ENCODE measurements at regions not wholly inside any gene's neighbourhood (a gene's known extent, or its start where the extent isn't known, plus 50 kb on each side); places are given as distances from the start of the nearest gene placed in this dataset.

GRCh38 chr1:193937308-193937707 lies 750.9 kb upstream of the B3GALT2 start:
- no peak overlapping the region for H2AFZ ChIP-seq (ENCODE audit: low read depth, low read length, poor library complexity, severe bottlenecking)
- DNase-seq (ENCODE audit: low read depth, low spot score) (no peak), ATAC-seq (no peak)
- H3K9me2 ChIP-seq (ENCODE audit: insufficient read depth) = no peaks in the 10 kb centered on the region
- ChIA-PET POLR2A (no interaction called here), RAD21 (ENCODE audit: low non-redundant PET in 1 of 2, low total read pairs in 2 of 2, uncharacterized antibody in 2 of 2, unreplicated experiment in 2 of 2) (no interaction called here), CTCF (no interaction called here)
- BruUV-seq (replicated peaks) = no TSS peak
- H3K36me3 ChIP-seq (ENCODE audit: control insufficient read depth in 1 of 2, insufficient read depth in 2 of 2, low read length in 2 of 2) = no peaks in the 10 kb centered on the region
- TF ChIP-seq FOSL1 (IDR thresholded peaks at IDR 0.05; ENCODE audit: low read depth) (no peak), SP1 (IDR thresholded peaks at IDR 0.05; ENCODE audit: low read depth) (no peak), EZH2 (IDR thresholded peaks at IDR 0.05) (no peak)
- intact Hi-C loops (cut with micrococcal nuclease) = no loop called here
- no peaks in the 10 kb centered on the region for H3K4me1 ChIP-seq (ENCODE audit: control insufficient read depth in 1 of 2, insufficient read depth in 2 of 2, low read length in 2 of 2)
- H4K20me1 ChIP-seq (ENCODE audit: insufficient read depth) = no peaks in the 10 kb centered on the region
- H3K27me3 ChIP-seq (ENCODE audit: insufficient read depth, low read length) = no peaks in the 10 kb centered on the region
- H3K9ac ChIP-seq (ENCODE audit: low read length) = no peak overlapping the region
- no peak overlapping the region for H3K4me3 ChIP-seq (replicated peaks in 1 of 2; ENCODE audit: low read depth in 1 of 2, low read length in 2 of 2)
- no peak overlapping the region for H3K4me2 ChIP-seq (ENCODE audit: low read length)
- H3K79me2 ChIP-seq (ENCODE audit: insufficient read depth, low read length) = no peaks in the 10 kb centered on the region
- H3K27ac ChIP-seq (ENCODE audit: low read depth, low read length) = no peak overlapping the region
- no peaks in the 10 kb centered on the region for H3K9me3 ChIP-seq (ENCODE audit: control insufficient read depth in 1 of 2, insufficient read depth in 1 of 2, low read depth in 1 of 2, low read length in 2 of 2)

- intact Hi-C loops (cut with micrococcal nuclease) = no loop called here
- ChIA-PET POLR2A (no interaction called here), RAD21 (ENCODE audit: low non-redundant PET in 1 of 2, low total read pairs in 2 of 2, uncharacterized antibody in 2 of 2, unreplicated experiment in 2 of 2) (no interaction called here), CTCF (no interaction called here)
- H3K4me2 ChIP-seq (ENCODE audit: low read length) = no peak overlapping the region
- no peak for ATAC-seq
- no peaks in the 10 kb centered on the region for H3K36me3 ChIP-seq (ENCODE audit: control insufficient read depth in 1 of 2, insufficient read depth in 2 of 2, low read length in 2 of 2)
- no peak overlapping the region for H3K27ac ChIP-seq (ENCODE audit: low read depth, low read length)
- no peak overlapping the region for H3K9ac ChIP-seq (ENCODE audit: low read length)
- no peaks in the 10 kb centered on the region for H3K9me3 ChIP-seq (ENCODE audit: control insufficient read depth in 1 of 2, insufficient read depth in 1 of 2, low read depth in 1 of 2, low read length in 2 of 2)
- TF ChIP-seq EZH2phosphoT487 (IDR thresholded peaks at IDR 0.05; ENCODE audit: borderline replicate concordance) = no peak
- no peak overlapping the region for H2AFZ ChIP-seq (ENCODE audit: low read depth, low read length, poor library complexity, severe bottlenecking)
- no peak for DNase-seq (ENCODE audit: low read depth, low spot score)
- no peaks in the 10 kb centered on the region for H4K20me1 ChIP-seq (ENCODE audit: insufficient read depth)
- no peaks in the 10 kb centered on the region for H3K79me2 ChIP-seq (ENCODE audit: insufficient read depth, low read length)
- H3K27me3 ChIP-seq (ENCODE audit: insufficient read depth, low read length) = no peaks in the 10 kb centered on the region
- no peaks in the 10 kb centered on the region for H3K4me1 ChIP-seq (ENCODE audit: control insufficient read depth in 1 of 2, insufficient read depth in 2 of 2, low read length in 2 of 2)
- H3K9me2 ChIP-seq (ENCODE audit: insufficient read depth) = no peaks in the 10 kb centered on the region
- BruUV-seq (replicated peaks) = no TSS peak
- no peak overlapping the region for H3K4me3 ChIP-seq (replicated peaks in 1 of 2; ENCODE audit: low read depth in 1 of 2, low read length in 2 of 2)
These were observed 746.6 kb upstream of the B3GALT2 start for GRCh38 chr1:193932979-193933378.

- Histone ChIP-seq H3K9me2 (ENCODE audit: insufficient read depth) (no peaks in the 10 kb centered on the region), H4K20me1 (ENCODE audit: insufficient read depth) (no peaks in the 10 kb centered on the region), H2AFZ (ENCODE audit: low read depth, low read length, poor library complexity, severe bottlenecking) (no peak overlapping the region), H3K4me1 (ENCODE audit: control insufficient read depth in 1 of 2, insufficient read depth in 2 of 2, low read length in 2 of 2) (no peaks in the 10 kb centered on the region), H3K36me3 (ENCODE audit: control insufficient read depth in 1 of 2, insufficient read depth in 2 of 2, low read length in 2 of 2) (no peaks in the 10 kb centered on the region), H3K4me2 (ENCODE audit: low read length) (no peak overlapping the region), H3K27ac (ENCODE audit: low read depth, low read length) (no peak overlapping the region), H3K9me3 (ENCODE audit: control insufficient read depth in 1 of 2, insufficient read depth in 1 of 2, low read depth in 1 of 2, low read length in 2 of 2) (peaks cover 0 to 9% of the 10 kb centered on the region in 2 experiments; a peak in 1 of 4 replicates), H3K79me2 (ENCODE audit: insufficient read depth, low read length) (no peaks in the 10 kb centered on the region), H3K4me3 (replicated peaks in 1 of 2; ENCODE audit: low read depth in 1 of 2, low read length in 2 of 2) (no peak overlapping the region), H3K27me3 (ENCODE audit: insufficient read depth, low read length) (no peaks in the 10 kb centered on the region), H3K9ac (ENCODE audit: low read length) (no peak overlapping the region)
- no TSS peak for BruUV-seq (replicated peaks)
- no peak for ATAC-seq
- DNase-seq (ENCODE audit: low read depth, low spot score) = no peak
- TF ChIP-seq, protein P1, sequence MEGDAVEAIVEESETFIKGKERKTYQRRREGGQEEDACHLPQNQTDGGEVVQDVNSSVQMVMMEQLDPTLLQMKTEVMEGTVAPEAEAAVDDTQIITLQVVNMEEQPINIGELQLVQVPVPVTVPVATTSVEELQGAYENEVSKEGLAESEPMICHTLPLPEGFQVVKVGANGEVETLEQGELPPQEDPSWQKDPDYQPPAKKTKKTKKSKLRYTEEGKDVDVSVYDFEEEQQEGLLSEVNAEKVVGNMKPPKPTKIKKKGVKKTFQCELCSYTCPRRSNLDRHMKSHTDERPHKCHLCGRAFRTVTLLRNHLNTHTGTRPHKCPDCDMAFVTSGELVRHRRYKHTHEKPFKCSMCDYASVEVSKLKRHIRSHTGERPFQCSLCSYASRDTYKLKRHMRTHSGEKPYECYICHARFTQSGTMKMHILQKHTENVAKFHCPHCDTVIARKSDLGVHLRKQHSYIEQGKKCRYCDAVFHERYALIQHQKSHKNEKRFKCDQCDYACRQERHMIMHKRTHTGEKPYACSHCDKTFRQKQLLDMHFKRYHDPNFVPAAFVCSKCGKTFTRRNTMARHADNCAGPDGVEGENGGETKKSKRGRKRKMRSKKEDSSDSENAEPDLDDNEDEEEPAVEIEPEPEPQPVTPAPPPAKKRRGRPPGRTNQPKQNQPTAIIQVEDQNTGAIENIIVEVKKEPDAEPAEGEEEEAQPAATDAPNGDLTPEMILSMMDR (IDR thresholded peaks at IDR 0.05 in 2 of 3, conservative IDR thresholded peaks at IDR 0.05 in 1 of 3; ENCODE audit: borderline replicate concordance in 1 of 3, insufficient read depth in 1 of 3, low read depth in 2 of 3, low read length in 2 of 3) = no peak
- TF ChIP-seq CEBPB (IDR thresholded peaks at IDR 0.05; ENCODE audit: low read depth) (no peak), ZFX (IDR thresholded peaks at IDR 0.05) (no peak), SRF (IDR thresholded peaks at IDR 0.05; ENCODE audit: low read depth) (no peak), EGR1 (IDR thresholded peaks at IDR 0.05; ENCODE audit: low read depth) (no peak), CBX3 (IDR thresholded peaks at IDR 0.05; ENCODE audit: low read depth) (no peak)
- ChIA-PET RAD21 (ENCODE audit: low non-redundant PET in 1 of 2, low total read pairs in 2 of 2, uncharacterized antibody in 2 of 2, unreplicated experiment in 2 of 2) (no interaction called here), CTCF (no interaction called here), POLR2A (no interaction called here)
- intact Hi-C loops (cut with micrococcal nuclease) = no loop called here
These were observed 744.9 kb upstream of the B3GALT2 start for GRCh38 chr1:193931356-193931755.

Data from HCT116 (cell line).